ENCODE measurements at regions not wholly inside any gene's neighbourhood (a gene's known extent, or its start where the extent isn't known, plus 50 kb on each side); places are given as distances from the start of the nearest gene placed in this dataset.
A peak's percentile ranks its signal among the peaks of the same experiment; 100 is the strongest.

DNA sequence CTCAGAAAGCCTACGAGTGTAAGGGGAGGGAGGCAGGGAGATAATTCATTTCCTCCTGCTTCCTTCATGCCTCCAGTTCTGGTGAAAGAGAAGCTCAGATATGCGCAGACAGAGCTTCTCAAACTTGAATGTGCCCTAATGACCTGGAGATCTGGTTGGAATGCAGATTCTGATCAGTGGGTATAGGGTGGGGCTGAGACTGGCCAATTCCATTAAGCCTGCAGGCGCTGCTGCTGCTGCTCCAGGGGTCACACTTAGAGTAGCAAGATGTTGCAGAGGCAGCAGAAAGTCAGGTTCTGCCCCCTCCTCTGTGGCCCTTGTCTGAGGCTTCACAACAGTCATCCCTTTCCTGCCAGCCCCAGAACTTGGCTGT lies 161.0 kb downstream of the DHX35 start:
- Histone ChIP-seq H3K4me3 (ENCODE audit: low read length) (no peak overlapping the region), H3K9ac (ENCODE audit: low read depth, low read length) (no peak overlapping the region)

DNA sequence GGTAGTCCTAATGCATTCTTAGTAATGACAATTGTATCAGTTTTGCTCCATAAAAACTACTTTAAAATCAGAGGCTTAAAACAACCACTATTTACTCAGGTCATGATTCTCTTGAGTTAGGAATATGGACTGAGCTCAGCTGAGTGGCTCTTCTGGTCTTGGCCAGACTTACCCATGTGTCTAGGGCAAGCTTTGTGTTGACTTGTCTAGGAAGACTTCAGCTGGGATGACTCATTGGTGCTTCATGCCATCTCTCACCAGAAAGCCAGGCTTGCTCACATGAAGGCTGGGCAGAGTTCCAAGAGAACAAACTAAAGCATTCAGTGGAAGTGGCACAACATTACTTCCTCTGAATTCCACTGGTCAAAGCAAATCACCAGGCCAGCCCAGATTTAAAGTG lies 155.3 kb downstream of the DHX35 start:
- H3K27me3 ChIP-seq (ENCODE audit: insufficient read depth, low read length) = no peaks in the 10 kb centered on the region; the same call in 1 of the 2 replicates
- no peak overlapping the region for H3K4me3 ChIP-seq (ENCODE audit: low read length)
- no peak overlapping the region for H3K27ac ChIP-seq (ENCODE audit: low read depth, low read length)
- H3K9ac ChIP-seq (ENCODE audit: low read depth, low read length) = no peak overlapping the region
- H3K9me3 ChIP-seq (ENCODE audit: insufficient read depth, low read depth, low read length) = 0 out of 2 replicates have a peak, but pooled peaks cover 4% of the 10 kb centered on the region
- H3K4me1 ChIP-seq (ENCODE audit: insufficient read depth, low read length) = peaks cover 15% of the 10 kb centered on the region
- no peaks in the 10 kb centered on the region for H3K36me3 ChIP-seq (ENCODE audit: insufficient read depth, low read length)

More for the DNA sequence above, 161.0 kb downstream of the DHX35 start:
- Histone ChIP-seq H3K27me3 (ENCODE audit: insufficient read depth, low read length) (no peaks in the 10 kb centered on the region; the same call in 1 of the 2 replicates), H3K36me3 (ENCODE audit: insufficient read depth, low read length) (no peaks in the 10 kb centered on the region), H3K27ac (ENCODE audit: low read depth, low read length) (no peak overlapping the region), H3K9me3 (ENCODE audit: insufficient read depth, low read depth, low read length) (no peaks in the 10 kb centered on the region), H3K4me1 (ENCODE audit: insufficient read depth, low read length) (peaks cover 30% of the 10 kb centered on the region)
- WGBS = 44% methylated on average over 3 of the region's 3 CpGs

DNA sequence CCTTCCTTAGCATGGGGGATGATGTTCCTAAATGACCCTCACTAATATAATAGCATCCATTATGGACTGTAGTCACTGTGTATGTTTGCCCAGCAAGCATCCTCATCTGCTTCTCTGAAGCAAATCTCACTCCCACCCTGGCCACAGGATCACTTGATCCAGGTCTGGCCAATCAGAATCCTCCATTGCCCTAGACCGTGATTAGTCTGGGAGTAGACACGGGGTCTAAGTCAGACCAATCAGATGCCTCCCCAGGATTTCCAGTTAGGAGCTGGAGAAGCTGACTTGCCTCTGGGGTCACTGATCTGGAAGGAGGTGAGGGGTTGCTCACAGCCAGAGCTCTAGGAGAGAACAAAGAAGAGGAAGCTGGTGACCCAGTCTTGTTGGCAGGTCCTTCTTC lies 153.9 kb downstream of the DHX35 start:
- no peaks in the 10 kb centered on the region for H3K27me3 ChIP-seq (ENCODE audit: insufficient read depth, low read length)
- H3K9ac ChIP-seq (ENCODE audit: low read depth, low read length) = no peak overlapping the region
- peak overlapping the region; percentile 46; the same call in 1 of the 2 replicates for H3K27ac ChIP-seq (ENCODE audit: low read depth, low read length)
- no peaks in the 10 kb centered on the region for H3K36me3 ChIP-seq (ENCODE audit: insufficient read depth, low read length)
- 0 out of 2 replicates have a peak, but pooled peaks cover 4% of the 10 kb centered on the region for H3K9me3 ChIP-seq (ENCODE audit: insufficient read depth, low read depth, low read length)
- H3K4me3 ChIP-seq (ENCODE audit: low read length) = no peak overlapping the region
- H3K4me1 ChIP-seq (ENCODE audit: insufficient read depth, low read length) = peaks cover 5% of the 10 kb centered on the region; the same call in 1 of the 2 replicates
- 89% methylated on average over 2 of the region's 2 CpGs for WGBS

DNA sequence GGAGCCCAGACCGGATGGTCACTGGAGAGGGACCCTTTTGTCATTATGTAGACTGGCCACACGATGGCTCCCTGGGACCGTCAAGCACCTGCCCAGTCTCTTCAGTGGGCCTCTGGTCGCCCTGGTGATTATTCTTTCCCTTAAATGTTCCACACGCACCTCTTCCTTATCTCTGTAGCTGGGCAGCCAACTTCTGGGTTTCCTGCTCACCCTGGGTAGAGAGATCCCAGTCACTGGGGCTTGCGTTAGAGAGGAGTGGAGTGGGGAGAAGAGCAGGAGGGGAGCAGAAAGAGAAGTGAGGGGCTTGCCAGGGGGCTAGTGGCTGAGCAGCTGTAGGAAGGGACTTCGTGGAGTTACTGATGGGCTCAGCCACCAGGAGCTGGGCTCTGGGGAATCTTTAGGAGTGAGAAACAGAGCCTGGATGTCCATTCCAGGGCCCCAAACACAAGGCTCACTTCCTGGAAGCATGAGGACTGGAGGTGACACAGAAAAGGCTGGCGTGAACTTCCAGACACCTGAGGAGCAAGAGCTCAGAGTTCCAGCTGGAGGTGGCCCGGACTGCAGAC lies 150.1 kb downstream of the DHX35 start:
- 33% methylated on average over 9 of the region's 9 CpGs for WGBS
- H3K27me3 ChIP-seq (ENCODE audit: insufficient read depth, low read length) = no peaks in the 10 kb centered on the region
- H3K4me3 ChIP-seq (ENCODE audit: low read length) = no peak overlapping the region
- H3K9me3 ChIP-seq (ENCODE audit: insufficient read depth, low read depth, low read length) = 0 out of 2 replicates have a peak, but pooled peaks cover 4% of the 10 kb centered on the region
- no peak overlapping the region for H3K27ac ChIP-seq (ENCODE audit: low read depth, low read length)
- no peak overlapping the region for H3K9ac ChIP-seq (ENCODE audit: low read depth, low read length)
- H3K36me3 ChIP-seq (ENCODE audit: insufficient read depth, low read length) = no peaks in the 10 kb centered on the region
- H3K4me1 ChIP-seq (ENCODE audit: insufficient read depth, low read length) = peaks cover 17% of the 10 kb centered on the region; the same call in 1 of the 2 replicates

DNA sequence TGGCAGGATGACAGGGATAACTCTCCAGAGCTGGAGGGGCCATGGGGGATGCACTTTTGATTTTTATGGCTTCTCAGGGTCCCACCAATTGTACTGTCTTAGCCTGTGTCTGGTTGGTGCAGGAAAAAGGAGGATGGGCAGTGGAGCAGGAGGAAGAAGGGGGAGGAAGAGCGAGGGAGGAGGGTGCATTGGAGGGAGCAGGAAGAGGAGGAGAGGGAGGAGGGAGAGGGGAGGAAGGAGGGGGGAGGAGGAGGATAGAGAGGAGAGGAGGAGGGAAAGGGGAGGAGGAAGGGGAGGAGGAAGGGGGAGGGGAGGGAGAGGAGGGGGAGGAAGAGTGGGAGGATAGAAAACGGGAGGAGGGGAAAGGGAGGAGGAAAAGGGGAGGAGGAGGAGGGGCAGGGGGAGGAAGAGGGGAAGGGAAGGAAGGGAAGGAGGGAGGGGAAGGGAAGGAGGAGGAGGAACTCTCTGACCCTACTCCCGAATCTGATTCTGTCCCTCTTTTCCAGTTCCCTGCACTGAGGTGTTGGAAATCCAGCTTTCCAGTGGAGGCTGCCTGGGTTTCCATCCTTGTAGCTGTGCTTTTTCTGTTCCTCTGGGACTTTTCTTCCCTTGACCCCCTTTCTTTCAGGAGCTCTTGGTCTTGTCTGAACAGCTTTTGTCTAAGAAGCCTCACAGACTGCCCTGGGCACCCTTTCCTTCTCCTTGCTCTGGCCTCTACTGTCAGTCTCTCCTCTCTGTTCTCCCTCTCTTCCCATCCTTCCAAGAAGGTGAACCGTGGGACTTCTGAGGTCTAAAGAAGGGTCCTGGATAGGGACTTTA lies 149.4 kb downstream of the DHX35 start:
- no peaks in the 10 kb centered on the region for H3K36me3 ChIP-seq (ENCODE audit: insufficient read depth, low read length)
- no peak overlapping the region for H3K4me3 ChIP-seq (ENCODE audit: low read length)
- no peak overlapping the region for H3K9ac ChIP-seq (ENCODE audit: low read depth, low read length)
- no peaks in the 10 kb centered on the region for H3K9me3 ChIP-seq (ENCODE audit: insufficient read depth, low read depth, low read length)
- WGBS = 25% methylated on average over 4 of the region's 4 CpGs
- H3K27me3 ChIP-seq (ENCODE audit: insufficient read depth, low read length) = no peaks in the 10 kb centered on the region
- peaks cover 17% of the 10 kb centered on the region; the same call in 1 of the 2 replicates for H3K4me1 ChIP-seq (ENCODE audit: insufficient read depth, low read length)
- H3K27ac ChIP-seq (ENCODE audit: low read depth, low read length) = no peak overlapping the region

DNA sequence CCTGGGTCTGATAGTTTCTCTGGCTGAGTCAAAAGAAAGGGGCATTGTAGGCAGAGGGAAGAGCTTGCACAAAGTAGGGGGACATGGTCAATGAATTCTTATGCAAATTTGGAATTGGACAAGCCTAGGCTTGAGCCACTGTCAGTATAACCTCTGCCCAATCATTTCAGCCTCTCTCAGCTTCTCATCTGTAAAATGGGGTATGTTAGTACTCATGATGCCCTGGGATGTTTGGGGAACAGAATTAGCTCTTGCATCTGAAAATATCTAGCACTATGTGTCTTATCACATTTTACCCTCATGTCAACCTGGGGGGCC lies 148.6 kb downstream of the DHX35 start:
- Histone ChIP-seq H3K27me3 (ENCODE audit: insufficient read depth, low read length) (no peaks in the 10 kb centered on the region), H3K9me3 (ENCODE audit: insufficient read depth, low read depth, low read length) (no peaks in the 10 kb centered on the region), H3K4me1 (ENCODE audit: insufficient read depth, low read length) (peaks cover 17% of the 10 kb centered on the region; the same call in 1 of the 2 replicates), H3K4me3 (ENCODE audit: low read length) (no peak overlapping the region), H3K9ac (ENCODE audit: low read depth, low read length) (no peak overlapping the region), H3K36me3 (ENCODE audit: insufficient read depth, low read length) (no peaks in the 10 kb centered on the region), H3K27ac (ENCODE audit: low read depth, low read length) (no peak overlapping the region)

DNA sequence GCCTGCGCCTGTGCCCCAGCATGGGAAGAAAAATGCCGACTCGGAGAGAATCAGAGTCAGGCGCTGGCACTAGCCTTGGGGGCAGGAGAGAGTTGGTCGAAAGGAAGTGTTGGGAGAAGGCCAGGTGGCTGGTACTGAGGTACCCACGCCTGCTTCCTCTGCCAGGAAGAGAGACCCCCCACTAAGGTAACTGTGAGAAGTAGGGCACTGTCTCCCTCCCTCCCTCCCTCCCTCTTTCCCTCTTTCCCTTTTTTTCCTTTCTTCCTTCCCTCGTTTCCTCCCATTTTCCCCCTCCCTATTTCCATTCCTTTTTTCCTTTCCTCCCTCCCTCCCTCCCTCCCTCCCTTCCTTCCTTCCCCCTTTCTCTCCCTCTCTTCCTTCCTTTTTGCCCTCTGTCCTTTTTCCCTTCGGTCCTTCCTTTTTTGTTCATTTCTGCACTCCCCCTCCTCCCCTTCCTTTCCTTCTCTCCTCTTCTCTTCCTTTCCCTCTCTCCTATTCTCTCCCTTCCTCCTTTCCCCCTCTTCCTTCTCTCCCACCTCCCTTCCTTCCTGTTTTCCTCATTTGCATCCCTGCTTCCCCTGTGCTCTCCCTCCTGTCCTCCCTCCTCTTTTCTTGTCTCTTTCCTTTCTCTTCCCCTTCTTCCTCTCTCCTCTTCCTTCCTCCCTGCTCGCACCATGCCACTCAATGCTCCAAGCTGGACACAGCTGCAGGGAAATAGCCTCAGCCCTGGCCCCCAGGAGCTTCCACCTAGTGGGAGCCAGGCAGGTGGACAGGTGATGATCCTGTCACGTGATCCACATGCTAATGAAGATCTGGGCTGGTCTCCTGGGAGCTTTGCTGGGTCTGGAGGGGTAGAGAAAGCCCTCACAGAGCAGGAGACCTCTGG lies 148.0 kb downstream of the DHX35 start:
- 67% methylated on average over 10 of the region's 10 CpGs for WGBS
- H3K9me3 ChIP-seq (ENCODE audit: insufficient read depth, low read depth, low read length) = no peaks in the 10 kb centered on the region
- no peak overlapping the region for H3K9ac ChIP-seq (ENCODE audit: low read depth, low read length)
- H3K4me1 ChIP-seq (ENCODE audit: insufficient read depth, low read length) = peaks cover 17% of the 10 kb centered on the region; the same call in 1 of the 2 replicates
- H3K27ac ChIP-seq (ENCODE audit: low read depth, low read length) = no peak overlapping the region
- no peaks in the 10 kb centered on the region for H3K36me3 ChIP-seq (ENCODE audit: insufficient read depth, low read length)
- no peaks in the 10 kb centered on the region for H3K27me3 ChIP-seq (ENCODE audit: insufficient read depth, low read length)
- no peak overlapping the region for H3K4me3 ChIP-seq (ENCODE audit: low read length)

DNA sequence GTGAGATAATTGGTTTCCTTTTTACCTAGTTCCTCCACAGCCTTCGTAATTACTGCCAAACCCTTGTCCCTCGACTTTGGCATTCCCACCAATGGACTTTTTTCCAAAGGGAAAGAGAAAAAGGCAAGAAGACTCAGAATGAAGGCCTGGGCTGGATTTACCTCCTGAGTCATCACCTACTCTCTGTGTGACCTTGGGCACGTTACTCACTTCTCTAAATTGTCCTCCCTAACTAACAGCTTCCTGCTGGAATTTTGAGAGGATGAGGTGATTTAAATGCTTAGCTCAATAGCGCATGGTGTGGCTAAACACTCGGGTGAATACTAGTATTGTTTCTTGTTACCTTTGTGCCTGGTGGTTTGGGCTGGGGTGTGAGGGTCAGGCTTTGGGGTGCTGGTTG lies 146.6 kb downstream of the DHX35 start:
- peaks cover 2% of the 10 kb centered on the region; the same call in 1 of the 2 replicates for H3K9me3 ChIP-seq (ENCODE audit: insufficient read depth, low read depth, low read length)
- H3K4me1 ChIP-seq (ENCODE audit: insufficient read depth, low read length) = peaks cover 17% of the 10 kb centered on the region; the same call in 1 of the 2 replicates
- no peak overlapping the region for H3K27ac ChIP-seq (ENCODE audit: low read depth, low read length)
- no peak overlapping the region for H3K4me3 ChIP-seq (ENCODE audit: low read length)
- H3K27me3 ChIP-seq (ENCODE audit: insufficient read depth, low read length) = no peaks in the 10 kb centered on the region
- WGBS = 79% methylated on average over 4 of the region's 5 CpGs
- H3K36me3 ChIP-seq (ENCODE audit: insufficient read depth, low read length) = no peaks in the 10 kb centered on the region
- no peak overlapping the region for H3K9ac ChIP-seq (ENCODE audit: low read depth, low read length)

DNA sequence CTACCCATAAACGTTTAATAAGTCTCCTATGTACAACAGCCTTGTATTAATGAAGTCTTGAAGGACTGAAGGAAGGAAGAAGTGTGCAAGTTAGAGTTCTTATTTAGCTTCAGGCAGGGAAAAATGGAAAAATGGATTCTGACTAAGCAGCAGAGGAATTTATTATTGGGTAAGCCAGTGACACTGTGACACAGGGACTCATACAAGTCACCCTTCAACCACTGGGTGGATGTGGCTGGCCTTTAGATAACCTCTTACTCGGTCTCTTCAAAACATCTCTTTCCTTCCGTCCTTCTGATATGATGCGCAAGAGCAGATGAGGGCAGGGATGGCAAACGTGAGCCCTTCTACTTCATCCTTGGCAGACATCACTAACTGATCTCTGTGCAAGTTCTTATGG lies 145.6 kb downstream of the DHX35 start:
- H3K27ac ChIP-seq (ENCODE audit: low read depth, low read length) = no peak overlapping the region
- WGBS = 95% methylated on average over 4 of the region's 5 CpGs
- no peak overlapping the region for H3K4me3 ChIP-seq (ENCODE audit: low read length)

DNA sequence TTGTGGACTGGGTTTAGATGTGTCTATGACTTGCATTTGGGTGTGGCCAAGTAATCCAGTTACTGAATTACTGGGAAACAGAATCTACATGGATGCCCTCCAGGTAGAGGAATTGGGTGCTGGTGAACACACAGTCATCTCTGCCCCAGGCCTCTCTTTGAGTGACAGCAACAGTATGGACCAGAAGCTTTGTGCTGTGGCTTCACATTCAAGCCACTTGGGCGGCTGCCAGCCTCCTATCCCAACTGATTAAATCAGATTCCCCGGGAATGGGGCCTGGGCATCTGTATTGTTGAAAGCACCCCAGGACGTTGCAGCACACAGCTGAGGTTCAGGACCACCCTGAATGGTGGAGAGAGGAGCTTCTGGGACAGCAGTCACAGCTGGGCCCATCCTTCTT lies 144.6 kb downstream of the DHX35 start:
- Histone ChIP-seq H3K27ac (ENCODE audit: low read depth, low read length) (no peak overlapping the region), H3K9ac (ENCODE audit: low read depth, low read length) (no peak overlapping the region)
- 89% methylated on average over 3 of the region's 3 CpGs for WGBS

More for the DNA sequence above, 145.6 kb downstream of the DHX35 start:
- Histone ChIP-seq H3K36me3 (ENCODE audit: insufficient read depth, low read length) (no peaks in the 10 kb centered on the region), H3K9ac (ENCODE audit: low read depth, low read length) (no peak overlapping the region), H3K9me3 (ENCODE audit: insufficient read depth, low read depth, low read length) (peaks cover 8% of the 10 kb centered on the region), H3K4me1 (ENCODE audit: insufficient read depth, low read length) (peaks cover 17% of the 10 kb centered on the region; the same call in 1 of the 2 replicates), H3K27me3 (ENCODE audit: insufficient read depth, low read length) (no peaks in the 10 kb centered on the region)

DNA sequence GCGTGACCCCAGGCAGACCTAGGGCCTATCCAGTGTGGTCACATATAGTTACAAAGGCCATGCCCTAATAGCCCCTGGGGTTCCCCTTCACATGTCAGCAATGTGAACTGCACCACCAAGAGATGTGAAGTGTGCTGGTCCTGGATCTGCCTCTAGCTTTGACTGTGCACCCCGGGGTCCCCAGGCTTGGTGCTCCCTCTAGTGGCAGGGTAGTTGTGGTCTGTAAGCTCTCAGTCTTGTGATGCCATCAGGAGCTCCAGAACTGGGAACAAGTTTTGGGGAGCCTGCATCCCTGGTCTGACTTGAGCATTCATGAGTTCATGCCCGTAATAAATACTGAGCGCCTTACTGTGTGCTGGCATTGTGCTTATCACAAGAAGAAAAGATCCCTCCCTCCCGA lies 143.4 kb downstream of the DHX35 start:
- Histone ChIP-seq H3K4me1 (ENCODE audit: insufficient read depth, low read length) (peaks cover 12% of the 10 kb centered on the region; the same call in 1 of the 2 replicates), H3K9ac (ENCODE audit: low read depth, low read length) (no peak overlapping the region), H3K9me3 (ENCODE audit: insufficient read depth, low read depth, low read length) (peaks cover 8% of the 10 kb centered on the region), H3K36me3 (ENCODE audit: insufficient read depth, low read length) (no peaks in the 10 kb centered on the region), H3K27ac (ENCODE audit: low read depth, low read length) (no peak overlapping the region), H3K4me3 (ENCODE audit: low read length) (no peak overlapping the region), H3K27me3 (ENCODE audit: insufficient read depth, low read length) (no peaks in the 10 kb centered on the region)
- 93% methylated on average over 5 of the region's 5 CpGs for WGBS

More for the DNA sequence above, 144.6 kb downstream of the DHX35 start:
- no peaks in the 10 kb centered on the region for H3K36me3 ChIP-seq (ENCODE audit: insufficient read depth, low read length)
- H3K27me3 ChIP-seq (ENCODE audit: insufficient read depth, low read length) = no peaks in the 10 kb centered on the region
- H3K4me1 ChIP-seq (ENCODE audit: insufficient read depth, low read length) = peaks cover 17% of the 10 kb centered on the region; the same call in 1 of the 2 replicates
- no peak overlapping the region for H3K4me3 ChIP-seq (ENCODE audit: low read length)
- H3K9me3 ChIP-seq (ENCODE audit: insufficient read depth, low read depth, low read length) = peaks cover 8% of the 10 kb centered on the region
